ENCODE measurements at regions not wholly inside any gene's neighbourhood (a gene's known extent, or its start where the extent isn't known, plus 50 kb on each side); places are given as distances from the start of the nearest gene placed in this dataset.
"Not testable (repeated sequence)": the region's sequence is repeated elsewhere in the genome, so short reads cannot be mapped to it uniquely, and the experiment has no call there.

DNA sequence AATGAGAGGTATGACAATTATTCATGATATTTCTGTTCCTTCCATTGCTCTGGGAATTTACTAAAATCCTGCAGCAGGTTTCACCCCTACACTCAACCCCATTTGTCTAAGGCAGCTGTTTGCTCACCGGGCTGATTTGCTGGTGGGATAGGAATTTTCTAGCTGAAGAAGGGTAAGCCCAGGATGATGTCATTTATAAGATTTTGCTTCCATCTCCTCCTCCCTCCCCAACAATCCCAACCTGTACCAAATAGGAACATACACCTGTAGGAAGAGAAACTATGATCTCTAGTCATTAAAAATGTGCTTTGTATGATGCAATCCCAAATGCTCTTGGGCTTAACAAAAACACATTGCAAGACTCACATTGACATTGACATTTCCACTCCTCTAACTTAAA lies 247.2 kb downstream of the BCL2L11 start:
- H3K27ac ChIP-seq; H3K27me3 ChIP-seq; H3K4me3 ChIP-seq; intact Hi-C loops (cut with DNase I; ENCODE audit: low total_unique reads); H3K4me1 ChIP-seq; H3K36me3 ChIP-seq (ENCODE audit: low read depth, missing control alignments); H3K9me3 ChIP-seq; DNase-seq: not testable (repeated sequence)
- 83 to 100% methylated on average over 1 of the region's 1 CpG for WGBS, 2 donors

DNA sequence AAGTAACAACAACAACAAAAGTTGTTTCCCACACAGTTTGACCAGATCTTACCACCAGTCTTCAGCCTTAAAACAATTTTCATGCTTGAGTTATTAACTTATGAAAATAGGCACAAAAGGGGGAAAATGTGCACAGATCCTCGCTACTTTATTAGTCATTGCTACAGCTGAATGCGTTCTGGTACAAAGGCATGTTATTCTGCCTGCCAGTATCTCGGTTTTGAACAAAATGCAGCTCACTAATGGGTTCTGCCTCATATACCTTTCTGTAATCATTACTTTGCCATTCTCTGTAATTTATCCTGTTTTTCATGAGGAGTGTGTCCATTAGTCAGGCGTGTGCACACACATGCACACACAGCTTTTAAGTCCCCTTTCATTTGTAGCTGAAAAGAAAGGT lies 247.6 kb downstream of the BCL2L11 start:
- H3K27me3 ChIP-seq; H3K27ac ChIP-seq; H3K9me3 ChIP-seq; H3K4me1 ChIP-seq; intact Hi-C loops (cut with DNase I; ENCODE audit: low total_unique reads); H3K4me3 ChIP-seq; H3K36me3 ChIP-seq (ENCODE audit: low read depth, missing control alignments); DNase-seq: not testable (repeated sequence)
- WGBS, 2 donors: no CpG with 5 or more reads among the region's 4 CpGs

DNA sequence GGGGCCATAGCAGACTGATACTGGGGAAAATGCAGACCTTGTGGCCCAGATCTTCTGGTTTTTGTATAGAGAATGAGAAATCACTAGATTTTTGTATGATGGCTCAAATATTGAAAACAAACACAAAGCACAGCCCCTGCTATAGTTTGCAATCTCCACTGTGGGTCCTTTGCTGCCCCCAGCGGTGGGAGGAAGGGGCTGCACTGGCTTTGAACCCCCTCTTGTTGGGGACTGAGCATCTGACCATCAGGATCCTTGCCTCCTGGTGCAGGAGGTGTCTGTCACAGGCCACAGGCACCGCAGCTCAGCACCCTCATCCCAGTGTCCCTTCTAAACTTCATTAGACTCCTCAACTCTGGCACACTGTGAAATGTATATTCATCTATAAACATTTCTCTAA lies 252.3 kb downstream of the BCL2L11 start:
- H3K4me1 ChIP-seq; H3K27me3 ChIP-seq; H3K4me3 ChIP-seq; intact Hi-C loops (cut with DNase I; ENCODE audit: low total_unique reads); H3K9me3 ChIP-seq; H3K36me3 ChIP-seq (ENCODE audit: low read depth, missing control alignments); H3K27ac ChIP-seq; DNase-seq: not testable (repeated sequence)
- WGBS, 2 donors: no CpG with 5 or more reads among the region's 2 CpGs

DNA sequence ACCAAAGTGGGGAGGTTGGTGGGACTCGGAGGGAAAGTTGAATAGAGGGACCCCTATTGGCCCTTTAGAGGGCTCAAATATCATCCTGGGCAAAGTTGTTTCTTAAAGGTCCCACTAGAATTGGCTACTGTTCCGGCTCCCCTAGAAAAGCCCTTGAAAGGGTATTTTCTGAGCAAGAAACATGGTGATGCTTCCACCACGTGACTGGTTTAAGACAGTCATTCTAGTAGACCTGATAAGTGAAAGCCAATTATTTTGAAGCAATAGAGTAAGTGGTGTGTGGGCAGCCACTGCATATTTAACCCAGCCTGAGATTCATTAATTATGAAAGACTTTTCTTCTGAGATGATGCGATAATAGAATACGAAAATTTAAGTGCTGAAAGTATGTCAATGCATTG lies 253.3 kb downstream of the BCL2L11 start:
- H3K27ac ChIP-seq; H3K36me3 ChIP-seq (ENCODE audit: low read depth, missing control alignments); H3K9me3 ChIP-seq; DNase-seq; H3K4me3 ChIP-seq; intact Hi-C loops (cut with DNase I; ENCODE audit: low total_unique reads); H3K27me3 ChIP-seq; H3K4me1 ChIP-seq: not testable (repeated sequence)
- WGBS, 2 donors: 92 to 93% methylated on average over 5 of the region's 5 CpGs

DNA sequence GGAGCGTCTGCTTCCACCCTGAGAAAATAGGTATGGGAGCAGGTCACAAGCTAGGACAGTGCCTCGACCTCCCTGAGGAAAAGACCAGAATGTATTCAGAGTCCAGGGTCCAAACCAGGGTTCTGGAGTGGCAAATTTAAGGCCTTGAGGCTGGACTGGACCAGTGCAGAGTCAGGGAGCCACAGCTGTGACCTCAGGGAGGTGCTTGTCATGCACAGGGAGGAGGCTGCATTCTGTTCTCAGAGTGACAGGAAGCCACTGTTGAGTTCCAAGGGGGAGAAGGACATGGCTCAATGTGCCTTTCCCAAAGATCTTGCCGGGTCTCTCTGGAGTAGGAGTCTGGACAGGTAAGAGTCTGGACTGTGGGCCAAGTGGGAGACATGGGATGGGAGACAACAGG lies 254.0 kb downstream of the BCL2L11 start:
- WGBS, 2 donors: 81 to 89% methylated on average over 1 to 2 of the region's 3 CpGs
- H3K9me3 ChIP-seq; H3K4me3 ChIP-seq; H3K4me1 ChIP-seq; intact Hi-C loops (cut with DNase I; ENCODE audit: low total_unique reads); H3K27ac ChIP-seq; H3K36me3 ChIP-seq (ENCODE audit: low read depth, missing control alignments); DNase-seq; H3K27me3 ChIP-seq: not testable (repeated sequence)

DNA sequence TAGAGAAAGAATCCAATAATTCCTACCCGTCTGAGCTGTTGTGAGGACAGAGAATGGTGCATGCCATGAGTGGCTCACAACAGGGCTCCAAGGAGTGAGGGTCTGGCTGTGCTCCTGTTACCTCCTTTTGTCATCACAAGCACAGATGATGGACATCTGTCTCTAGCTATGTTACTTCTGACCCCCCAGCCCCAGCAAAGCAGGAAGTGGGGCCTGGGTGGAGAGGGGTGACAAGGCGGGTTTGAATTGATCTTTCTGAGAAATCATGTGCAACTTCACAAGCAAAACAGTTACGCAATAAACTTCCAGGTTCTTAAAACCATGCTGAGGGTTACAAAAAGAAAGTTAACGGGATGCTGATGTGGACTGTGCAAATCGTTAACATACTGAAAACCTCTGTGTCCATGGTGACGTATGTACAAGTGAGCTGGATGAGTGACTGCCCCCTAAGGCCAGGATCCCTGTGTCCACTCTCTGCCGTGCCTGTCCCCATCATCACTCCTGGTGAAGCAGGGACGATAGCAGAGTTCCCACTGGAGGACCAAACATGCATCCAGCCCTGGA lies 254.7 kb downstream of the BCL2L11 start:
- WGBS, 2 donors: 84 to 98% methylated on average over 6 to 8 of the region's 8 CpGs
- H3K4me3 ChIP-seq; intact Hi-C loops (cut with DNase I; ENCODE audit: low total_unique reads); H3K27me3 ChIP-seq; H3K9me3 ChIP-seq; H3K4me1 ChIP-seq; H3K36me3 ChIP-seq (ENCODE audit: low read depth, missing control alignments); DNase-seq; H3K27ac ChIP-seq: not testable (repeated sequence)

DNA sequence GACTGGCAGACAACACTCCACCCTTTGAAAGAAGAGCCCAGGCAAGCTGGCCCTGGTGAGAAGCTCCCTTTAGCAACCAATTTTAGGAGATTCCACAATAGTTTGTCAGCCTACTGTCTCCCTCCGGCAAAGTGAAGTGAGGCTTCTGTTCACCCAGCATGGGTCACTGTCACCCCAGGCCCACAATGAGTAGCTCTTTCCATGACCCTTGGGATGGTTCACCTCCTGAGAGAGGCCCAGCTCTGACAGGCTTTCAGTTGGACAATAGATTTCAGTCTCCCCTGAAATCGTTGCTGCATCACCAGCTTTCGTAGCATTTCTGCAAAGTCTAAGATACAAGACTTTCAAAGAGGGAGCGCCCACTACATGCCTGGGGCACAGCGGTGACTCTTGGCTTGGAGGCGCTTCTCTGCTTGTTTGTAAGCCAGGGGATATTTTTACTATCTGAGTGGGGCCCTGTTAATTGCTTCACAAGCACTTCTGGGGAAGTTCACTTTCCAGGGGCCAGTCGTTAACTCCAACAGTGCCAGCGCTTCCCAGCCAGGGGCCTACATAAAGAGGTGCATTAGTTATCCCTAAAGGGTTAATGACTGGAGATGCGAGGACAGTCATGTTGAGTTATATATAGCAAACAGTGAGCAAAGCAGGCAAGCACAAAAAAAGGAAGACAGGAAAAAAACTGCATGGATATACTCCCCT lies 255.7 kb downstream of the BCL2L11 start:
- H3K4me1 ChIP-seq; H3K27ac ChIP-seq; H3K9me3 ChIP-seq; intact Hi-C loops (cut with DNase I; ENCODE audit: low total_unique reads); H3K4me3 ChIP-seq; H3K36me3 ChIP-seq (ENCODE audit: low read depth, missing control alignments); H3K27me3 ChIP-seq; DNase-seq: not testable (repeated sequence)
- WGBS, 2 donors: 67% methylated on average over 2 of the region's 9 CpGs; no CpG with 5 or more reads in 1 of the 2 donors

DNA sequence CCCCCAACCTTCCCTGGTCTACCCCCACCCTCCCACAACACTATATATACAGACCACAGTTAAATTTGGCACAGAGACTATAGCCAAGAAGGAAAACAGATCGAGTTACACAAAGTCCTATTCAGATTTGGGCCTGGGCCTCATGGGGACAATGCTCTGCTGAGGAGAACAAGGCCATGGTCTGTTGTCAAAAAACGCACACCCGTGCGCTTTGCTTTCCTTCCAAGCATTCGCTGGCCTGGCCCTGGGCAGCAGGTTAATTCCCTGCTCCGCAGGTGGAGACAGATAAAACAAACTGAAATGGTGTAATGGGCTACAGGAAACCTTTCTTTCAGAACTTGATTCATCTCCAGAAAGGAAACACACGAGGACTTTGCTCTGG lies 256.2 kb downstream of the BCL2L11 start:
- H3K9me3 ChIP-seq; H3K4me1 ChIP-seq; intact Hi-C loops (cut with DNase I; ENCODE audit: low total_unique reads); H3K27me3 ChIP-seq; H3K27ac ChIP-seq; DNase-seq; H3K36me3 ChIP-seq (ENCODE audit: low read depth, missing control alignments); H3K4me3 ChIP-seq: not testable (repeated sequence)
- 54% methylated on average over 6 of the region's 7 CpGs; no CpG with 5 or more reads in 1 of the 2 donors for WGBS, 2 donors

DNA sequence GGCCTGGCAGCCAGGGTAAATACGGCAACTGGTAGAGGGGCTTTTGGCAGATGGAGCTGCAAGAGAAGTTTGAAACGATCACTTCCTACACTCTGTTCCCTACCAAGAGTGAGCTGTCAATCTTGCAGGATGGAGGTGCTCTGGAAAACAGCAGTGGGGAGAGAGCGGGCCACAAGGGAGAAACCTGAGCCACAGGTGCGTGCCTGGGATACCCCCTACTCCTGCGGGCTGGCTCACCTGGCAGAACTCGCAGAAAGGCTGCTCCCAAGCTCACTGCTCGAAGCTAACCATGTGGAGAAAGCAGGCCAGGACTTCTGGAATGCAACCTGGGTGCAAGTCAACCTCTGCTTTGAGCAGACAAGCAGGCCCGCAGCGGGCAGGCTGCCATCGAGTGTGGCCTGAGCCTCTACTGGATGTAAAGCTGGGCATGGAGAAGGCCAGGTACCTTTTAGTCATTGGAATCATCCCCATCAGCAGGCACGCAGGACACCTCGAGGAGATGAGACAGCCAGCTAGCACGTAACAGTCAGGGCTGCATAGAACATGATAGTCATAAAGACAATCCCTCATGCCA lies 256.8 kb downstream of the BCL2L11 start:
- intact Hi-C loops (cut with DNase I; ENCODE audit: low total_unique reads); DNase-seq: not testable (repeated sequence)
- WGBS, 2 donors: 100% methylated on average over 3 of the region's 13 CpGs; no CpG with 5 or more reads in 1 of the 2 donors

DNA sequence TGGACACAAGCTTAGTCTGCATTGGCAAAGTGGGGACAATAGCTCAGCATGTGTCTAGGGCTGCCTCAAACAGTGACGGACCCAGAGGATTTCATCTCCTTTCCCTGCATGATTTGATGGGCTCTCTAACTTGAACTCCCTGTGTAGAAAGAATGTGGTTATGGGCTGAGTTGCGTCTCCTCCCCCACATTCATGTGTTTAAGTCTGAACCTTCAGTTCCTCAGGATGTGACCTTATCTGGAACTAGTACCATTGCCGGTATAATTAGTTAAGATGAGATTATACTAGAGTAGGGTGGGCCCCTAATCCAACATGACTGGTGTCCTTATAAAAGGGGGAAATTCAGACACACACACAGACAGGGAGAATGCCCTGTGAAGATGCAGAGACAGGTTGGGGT lies 257.6 kb downstream of the BCL2L11 start:
- H3K4me3 ChIP-seq; intact Hi-C loops (cut with DNase I; ENCODE audit: low total_unique reads); H3K9me3 ChIP-seq; H3K4me1 ChIP-seq; H3K27me3 ChIP-seq; H3K27ac ChIP-seq; DNase-seq; H3K36me3 ChIP-seq (ENCODE audit: low read depth, missing control alignments): not testable (repeated sequence)
- no CpG with 5 or more reads among the region's 3 CpGs for WGBS, 2 donors

More for the DNA sequence above, 256.8 kb downstream of the BCL2L11 start:
- H3K4me1 ChIP-seq; H3K36me3 ChIP-seq (ENCODE audit: low read depth, missing control alignments); H3K4me3 ChIP-seq; H3K27ac ChIP-seq; H3K9me3 ChIP-seq; H3K27me3 ChIP-seq: not testable (repeated sequence)

DNA sequence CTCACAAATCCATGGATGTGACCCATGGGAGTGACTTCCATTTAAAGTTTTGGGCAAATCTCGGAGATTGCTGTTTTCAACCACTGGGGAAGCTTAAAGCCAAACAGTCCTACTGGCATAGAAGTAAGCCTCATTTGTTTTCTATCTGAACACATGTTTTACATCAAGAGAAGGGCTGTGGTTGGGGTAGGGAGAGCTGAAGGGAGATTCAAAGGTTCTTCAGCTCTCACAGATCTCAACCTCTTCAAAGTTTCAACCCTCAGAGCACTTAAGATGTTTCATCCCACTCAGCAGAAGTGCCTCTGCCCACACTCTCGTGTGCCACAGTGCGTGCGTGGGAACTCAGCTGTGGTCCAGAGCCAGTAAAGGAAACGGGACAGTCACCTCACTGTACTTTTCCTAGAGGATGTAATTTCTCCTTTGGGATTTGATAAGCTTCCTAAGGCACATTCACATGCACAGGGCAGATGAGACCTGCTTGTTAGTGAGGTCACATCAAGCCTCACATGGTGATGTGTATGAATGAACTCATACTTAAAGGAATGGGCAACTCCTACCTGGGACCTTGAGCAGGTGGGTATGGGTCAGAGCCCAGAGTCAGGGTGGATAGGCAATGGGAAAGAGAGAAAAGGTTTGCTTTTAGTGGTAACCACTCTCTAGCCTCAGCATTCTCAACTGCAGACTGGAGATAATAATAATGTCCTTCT lies 260.2 kb downstream of the BCL2L11 start:
- intact Hi-C loops (cut with DNase I; ENCODE audit: low total_unique reads); H3K4me1 ChIP-seq; H3K9me3 ChIP-seq; H3K27me3 ChIP-seq; DNase-seq; H3K27ac ChIP-seq; H3K36me3 ChIP-seq (ENCODE audit: low read depth, missing control alignments); H3K4me3 ChIP-seq: not testable (repeated sequence)
- 90% methylated on average over 4 of the region's 5 CpGs; no CpG with 5 or more reads in 1 of the 2 donors for WGBS, 2 donors
